Stimulated activated CD4-positive, alpha-beta T cell treated with anti-CD3 and anti-CD28 coated beads, Interleukin-12 subunit alpha, Interleukin-12 subunit beta, amount 100 ng/mL, for 4 hours (primary cell): ENCODE measurements at regions not wholly inside any gene's neighbourhood (a gene's known extent, or its start where the extent isn't known, plus 50 kb on each side); places are given as distances from the start of the nearest gene placed in this dataset.

ENCODE experiments used
- DNase-seq: peaks from one replicate; pipeline ENCODE4 v3.0.0-alpha.2; 2020

DNA sequence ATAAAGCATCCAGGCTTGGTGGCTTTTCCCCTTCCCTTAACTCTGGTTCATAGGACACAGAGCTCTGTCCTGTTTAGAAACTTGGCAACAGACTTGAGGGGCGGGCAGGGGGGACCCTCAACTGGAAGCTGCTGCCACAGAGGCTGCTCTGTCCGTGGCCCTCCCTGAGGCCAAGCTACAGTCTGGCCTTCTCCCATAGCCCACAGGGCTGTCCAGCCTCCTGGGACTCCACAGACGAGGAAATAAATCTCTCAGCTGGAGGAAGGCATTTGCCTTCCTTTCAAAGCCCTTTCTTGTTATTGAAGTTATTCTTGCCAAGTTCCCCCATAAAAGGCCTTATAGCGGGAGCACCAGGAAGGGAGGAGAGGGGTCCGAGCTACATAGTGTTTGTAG, 248.8 kb upstream of the TPM1 start:
- no peak for DNase-seq

DNA sequence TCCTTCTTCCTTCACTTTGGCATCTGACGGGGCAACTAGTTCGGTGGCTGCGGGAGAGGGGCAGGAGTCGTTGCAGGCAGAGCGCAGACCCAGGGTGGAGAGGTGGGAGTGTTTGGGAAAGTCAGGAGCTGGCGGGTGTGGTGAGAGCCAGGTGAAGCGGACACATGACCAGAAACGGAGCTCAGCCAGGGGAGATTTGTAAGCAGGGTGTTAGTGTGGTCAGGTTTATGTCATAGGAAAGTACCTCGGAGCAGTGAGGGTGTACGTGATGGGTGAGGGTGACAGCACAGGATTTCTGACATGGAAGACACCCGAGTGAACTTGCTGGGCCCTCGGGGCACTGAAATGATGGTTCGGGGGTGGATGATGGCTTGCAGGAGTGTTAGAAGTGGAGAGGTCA, 247.4 kb upstream of the TPM1 start:
- no peak for DNase-seq

DNA sequence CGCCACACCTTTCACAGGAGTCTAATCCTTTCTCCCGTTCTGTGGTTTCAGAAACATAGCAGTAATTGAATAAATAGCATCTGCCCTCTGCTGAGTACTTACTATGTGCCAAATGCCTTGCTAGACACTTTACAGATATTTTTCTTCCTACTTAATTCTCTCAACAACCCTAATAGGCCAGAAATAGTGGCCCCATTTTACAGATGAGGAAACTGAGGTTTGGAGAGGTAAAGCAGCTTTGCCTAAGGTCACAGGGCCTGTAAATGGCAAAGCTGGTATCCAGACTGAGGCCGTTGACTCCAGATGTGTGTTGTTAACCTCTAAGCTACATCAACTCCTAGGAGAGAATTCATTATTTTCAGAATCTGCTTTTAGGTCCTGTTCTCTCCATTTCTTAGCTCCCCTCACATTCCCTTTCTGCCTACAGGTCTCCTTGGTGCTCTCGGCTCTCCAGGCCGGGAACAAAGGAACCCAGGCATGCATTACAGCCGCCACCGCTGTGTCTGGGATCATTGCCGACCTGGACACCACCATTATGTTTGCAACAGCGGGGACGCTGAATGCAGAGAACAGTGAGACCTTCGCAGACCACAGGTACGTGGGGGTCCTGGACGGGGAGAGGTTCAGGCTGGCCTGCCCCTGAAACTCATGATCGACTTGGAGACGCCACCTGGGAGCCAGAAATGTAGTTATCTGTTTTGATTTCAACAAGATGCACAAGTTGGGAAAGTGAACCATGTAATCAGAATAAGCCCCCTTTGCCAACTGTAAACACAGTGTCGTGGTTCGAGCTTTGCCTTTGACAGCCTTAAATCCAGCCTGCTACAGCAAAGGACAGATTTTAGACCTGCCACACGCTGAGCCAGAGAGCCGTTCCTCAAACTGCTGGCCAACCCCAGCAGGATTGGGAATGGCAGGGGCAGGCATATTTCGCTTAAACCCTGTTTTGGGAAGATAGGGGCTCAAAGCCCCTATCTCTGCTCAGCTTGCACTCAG, 246.5 kb upstream of the TPM1 start:
- no peak for DNase-seq

DNA sequence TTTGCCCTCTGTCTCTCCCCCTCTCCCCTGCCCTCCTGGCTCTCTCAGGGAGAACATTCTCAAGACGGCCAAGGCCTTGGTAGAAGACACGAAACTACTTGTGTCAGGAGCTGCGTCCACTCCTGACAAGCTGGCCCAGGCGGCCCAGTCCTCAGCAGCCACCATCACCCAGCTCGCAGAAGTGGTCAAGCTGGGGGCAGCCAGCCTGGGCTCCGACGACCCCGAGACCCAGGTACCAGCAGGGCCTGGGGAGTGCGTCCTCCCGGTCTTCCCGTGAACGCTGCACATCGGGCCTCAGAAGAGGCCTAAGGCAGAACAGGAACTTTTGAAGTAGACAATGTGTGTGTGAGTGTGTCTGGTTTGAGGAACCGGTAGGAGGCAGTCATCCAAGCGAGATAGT, 245.4 kb upstream of the TPM1 start:
- DNase-seq = no peak

DNA sequence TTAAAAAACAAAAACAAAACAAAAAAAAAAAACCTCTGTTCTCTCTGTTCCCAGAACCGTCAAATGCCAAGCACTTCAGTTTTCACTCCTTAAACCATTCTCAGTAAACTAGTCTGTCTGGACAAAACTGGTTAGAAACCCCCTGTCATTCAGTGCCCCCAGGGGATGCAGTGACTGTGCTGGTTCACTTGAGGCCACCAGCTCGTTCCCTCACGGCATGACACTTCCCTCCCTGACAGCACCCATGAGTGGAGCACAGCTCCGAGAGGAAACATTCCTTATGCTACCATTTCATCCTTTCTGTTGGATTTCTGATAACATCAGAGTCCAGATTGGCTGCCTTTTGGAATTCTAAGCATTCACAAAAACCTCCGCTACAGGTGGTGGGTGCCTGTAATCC, 244.0 kb upstream of the TPM1 start:
- no peak for DNase-seq

DNA sequence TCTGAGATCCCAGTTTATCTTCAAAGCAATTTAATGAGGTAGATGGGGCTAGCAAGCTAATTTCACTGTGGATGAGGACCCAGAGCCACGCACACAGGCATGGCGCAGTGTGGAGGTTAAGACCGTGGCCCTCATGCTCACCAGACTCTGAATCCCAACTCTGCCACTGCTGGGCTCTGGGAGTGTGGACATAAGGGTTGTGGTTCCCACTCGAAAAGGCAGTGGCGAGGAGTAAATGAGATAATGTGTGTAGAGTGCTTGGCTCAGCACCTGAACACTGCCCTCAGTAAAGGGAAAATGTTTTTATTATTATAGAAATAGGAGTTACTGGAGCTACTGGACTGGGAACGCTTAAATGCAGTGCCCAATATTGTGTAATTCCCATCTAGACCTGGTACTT, 243.5 kb upstream of the TPM1 start:
- no peak for DNase-seq

DNA sequence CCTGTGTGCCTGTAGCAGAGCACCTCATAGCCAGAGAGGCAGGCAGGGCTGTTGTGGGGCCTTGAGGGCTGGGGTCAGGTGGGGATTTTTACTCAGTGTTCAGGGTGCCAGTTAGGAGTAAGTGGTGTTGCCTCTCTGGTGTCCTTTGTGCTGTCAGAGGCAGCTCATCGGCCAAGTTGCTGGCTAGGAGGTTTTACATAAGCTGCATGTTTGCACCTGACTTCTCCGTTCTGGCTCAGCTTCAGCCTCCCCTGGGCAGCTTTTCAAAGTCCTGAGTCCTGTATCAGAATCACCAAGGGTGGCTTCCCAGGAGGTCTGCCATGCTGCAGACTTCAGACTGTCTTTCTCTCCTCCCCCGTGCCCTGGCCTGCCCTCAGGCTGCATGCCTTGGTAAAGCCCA, 242.6 kb upstream of the TPM1 start:
- no peak for DNase-seq

DNA sequence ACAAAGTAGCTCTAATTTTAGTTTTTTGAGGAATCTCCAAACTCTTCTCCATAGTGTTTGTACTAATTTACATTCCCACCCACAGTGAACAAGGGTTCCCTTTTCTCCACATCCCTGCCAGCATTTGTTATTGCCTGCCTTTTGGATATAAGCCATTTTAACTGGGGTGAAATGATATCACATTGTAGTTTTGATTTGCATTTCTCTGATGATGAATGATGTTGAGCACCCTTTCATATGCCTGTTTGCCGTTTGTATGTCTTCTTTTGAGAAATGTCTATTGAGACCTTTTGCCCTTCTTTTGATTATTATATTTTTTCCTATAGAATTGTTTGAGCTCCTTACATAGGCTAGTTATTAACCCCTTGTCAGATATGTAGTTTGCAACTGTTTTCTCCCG, 239.9 kb upstream of the TPM1 start:
- no peak for DNase-seq

DNA sequence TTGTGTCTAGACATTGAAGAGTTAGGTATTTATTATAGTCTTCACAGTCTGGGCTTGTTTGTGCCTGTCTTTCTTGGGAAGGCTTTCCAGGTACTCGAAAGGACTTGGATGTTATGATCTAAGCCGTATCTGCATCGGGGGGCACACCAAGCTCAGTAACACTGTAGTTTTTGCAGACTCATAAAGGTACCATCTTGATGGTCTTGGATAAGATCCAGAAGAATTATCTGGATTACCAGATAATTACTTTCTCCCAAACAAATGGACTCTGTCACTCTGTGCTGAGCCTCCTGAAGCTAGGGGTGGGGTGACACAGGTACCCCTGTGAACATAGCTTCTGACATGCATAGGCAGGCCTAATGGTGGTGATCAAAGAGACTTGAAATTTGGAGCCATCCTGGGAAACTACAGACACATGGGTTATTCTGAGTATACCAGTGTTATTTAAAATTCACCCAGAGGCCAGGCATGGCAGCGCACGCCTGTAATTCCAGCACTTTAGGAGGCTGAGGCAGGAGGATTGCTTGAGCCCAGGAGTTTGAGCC, 238.6 kb upstream of the TPM1 start:
- no peak for DNase-seq

DNA sequence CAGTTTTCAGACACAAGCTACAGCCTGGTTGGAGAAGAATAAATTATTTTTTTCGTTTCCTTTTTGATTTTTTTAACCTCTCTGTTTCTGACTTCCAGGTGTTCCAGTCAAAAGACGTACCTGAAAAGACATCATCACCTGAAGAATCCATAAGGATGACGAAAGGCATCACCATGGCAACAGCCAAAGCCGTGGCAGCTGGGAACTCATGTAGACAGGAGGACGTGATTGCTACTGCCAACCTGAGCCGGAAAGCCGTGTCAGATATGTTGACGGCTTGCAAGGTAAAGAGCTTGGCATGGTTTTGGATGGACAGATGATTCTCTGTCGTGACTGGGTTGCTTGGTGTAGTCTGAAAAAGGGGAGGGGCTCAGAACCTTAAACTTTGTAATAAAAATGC, 237.0 kb upstream of the TPM1 start:
- no peak for DNase-seq

DNA sequence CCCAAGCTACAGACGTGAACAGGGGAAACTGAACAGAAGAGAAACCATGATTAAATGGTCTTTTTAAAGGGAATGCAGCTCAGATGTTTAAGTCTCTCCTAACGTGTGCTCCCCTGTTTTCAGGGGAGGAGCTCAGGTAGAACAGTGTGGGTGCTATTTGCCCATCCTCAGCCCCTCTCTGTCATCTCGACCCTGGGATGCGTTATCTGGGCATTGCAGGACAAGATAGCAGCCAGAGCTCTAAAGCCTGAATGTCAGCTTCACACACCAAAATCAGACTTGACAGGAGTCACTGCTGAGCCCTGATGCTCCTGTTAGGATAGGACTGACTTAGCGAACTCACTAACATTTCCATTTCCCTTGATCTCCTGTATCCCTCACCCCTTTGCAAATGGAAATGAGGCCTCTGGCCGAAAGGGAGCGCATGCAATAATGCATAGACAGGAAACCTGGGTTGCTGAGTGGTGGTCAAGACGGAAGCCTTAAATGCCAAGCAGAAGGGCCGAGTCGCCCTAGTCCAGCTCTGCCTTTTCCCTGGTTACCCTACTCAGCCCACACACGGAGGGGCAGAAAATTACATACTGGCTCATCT, 234.9 kb upstream of the TPM1 start:
- DNase-seq = no peak

DNA sequence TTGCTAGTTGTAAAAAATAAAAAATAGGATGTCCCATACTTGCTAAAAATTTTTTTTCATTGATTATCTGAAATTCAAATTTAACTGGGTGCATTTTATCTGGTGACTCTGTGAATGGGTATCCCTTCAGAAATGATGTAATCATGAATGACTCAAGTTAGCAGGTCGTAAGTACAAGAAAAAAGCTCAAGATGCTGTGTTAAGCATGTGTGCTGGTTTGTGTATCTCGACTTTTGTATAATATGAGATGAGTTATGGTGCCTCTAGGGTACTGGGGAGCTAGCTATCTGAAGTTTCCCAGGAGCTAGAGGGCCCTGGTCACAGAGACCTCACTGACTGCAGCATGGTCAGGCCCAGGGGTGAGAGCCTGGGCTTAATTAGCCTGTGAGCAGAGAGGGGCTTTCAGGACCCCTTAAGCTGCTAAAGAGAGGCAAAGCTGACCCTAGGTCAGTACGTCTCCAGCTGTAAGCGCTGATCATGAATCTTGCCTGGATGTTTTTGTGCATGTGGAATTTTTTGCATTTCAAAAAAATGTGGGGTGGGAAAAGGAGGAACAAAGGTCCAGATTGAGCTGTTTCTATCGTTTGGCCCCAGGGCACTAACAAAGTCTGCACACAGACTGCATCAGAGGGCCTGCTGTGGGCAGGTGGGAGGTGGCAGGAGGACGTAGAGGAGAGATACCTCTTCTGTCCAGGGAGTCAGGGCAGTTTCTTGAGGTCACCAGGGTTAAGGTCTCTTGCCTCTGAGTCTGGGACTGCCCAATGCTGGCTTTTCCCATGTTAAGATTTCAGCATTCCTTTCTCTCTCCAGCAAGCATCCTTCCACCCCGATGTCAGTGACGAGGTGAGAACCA, 233.2 kb upstream of the TPM1 start:
- no peak for DNase-seq

DNA sequence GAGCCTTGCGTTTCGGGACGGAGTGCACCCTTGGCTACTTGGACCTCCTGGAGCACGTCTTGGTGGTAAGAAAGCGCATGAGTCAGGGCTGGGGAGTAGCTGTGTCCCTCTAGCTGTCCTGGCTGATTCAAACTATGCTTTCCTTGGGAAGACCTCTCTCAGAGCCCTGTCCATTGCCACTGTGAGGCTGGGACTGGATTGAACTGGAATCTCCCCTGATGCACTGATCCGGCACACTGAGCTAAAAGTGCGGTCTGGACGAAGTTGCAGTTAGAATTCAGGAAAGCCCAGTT, 232.6 kb upstream of the TPM1 start:
- DNase-seq = no peak

DNA sequence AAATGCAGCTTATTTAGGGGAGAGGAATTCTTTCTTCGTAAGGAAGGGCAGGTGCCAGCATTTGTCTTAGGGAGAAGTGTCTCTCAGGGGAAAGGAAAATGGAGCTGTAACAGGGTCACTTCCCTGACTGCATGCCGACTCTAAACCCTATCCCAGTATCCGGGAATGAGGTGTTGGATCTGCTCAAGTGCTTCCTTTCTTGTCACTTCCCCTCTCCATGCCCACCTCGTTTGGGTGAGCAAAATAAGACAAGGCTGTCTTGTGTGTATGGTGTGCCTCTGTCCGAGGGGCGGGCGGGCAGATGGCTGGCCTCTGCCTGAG, 230.1 kb upstream of the TPM1 start:
- no peak for DNase-seq

DNA sequence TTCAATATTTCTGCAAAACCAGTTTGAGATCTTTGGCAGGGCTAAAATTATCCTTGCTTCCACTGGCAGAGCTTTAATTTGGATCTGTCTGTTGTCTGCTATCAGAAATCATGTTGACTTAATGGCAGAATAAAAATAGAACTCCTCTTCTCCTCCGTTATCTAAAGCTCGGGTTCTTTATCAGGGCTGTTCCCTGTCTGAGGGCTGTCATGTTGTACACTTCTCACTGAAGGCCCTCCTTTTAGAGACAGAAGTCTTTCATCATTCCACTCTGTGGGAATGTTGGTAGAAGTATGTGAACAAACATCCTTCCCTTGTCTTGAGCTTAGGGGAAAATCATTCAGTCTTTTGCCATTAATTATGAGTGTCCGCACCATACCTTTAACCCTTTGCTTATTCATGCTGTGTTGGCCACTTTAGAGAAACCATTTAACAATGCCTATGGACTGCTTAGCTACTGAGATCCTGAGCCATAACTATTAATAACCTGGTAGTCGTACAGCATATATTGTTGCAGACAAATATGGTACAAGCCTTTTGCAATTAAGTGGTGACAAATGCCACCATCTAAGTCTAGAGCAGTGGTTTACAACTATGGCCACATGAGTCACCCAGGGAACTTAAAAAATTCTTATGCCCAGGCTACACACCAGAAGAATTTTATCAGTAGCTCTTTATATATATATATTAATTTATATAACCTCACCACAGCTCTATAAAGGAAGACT, 226.0 kb upstream of the TPM1 start:
- no peak for DNase-seq

DNA sequence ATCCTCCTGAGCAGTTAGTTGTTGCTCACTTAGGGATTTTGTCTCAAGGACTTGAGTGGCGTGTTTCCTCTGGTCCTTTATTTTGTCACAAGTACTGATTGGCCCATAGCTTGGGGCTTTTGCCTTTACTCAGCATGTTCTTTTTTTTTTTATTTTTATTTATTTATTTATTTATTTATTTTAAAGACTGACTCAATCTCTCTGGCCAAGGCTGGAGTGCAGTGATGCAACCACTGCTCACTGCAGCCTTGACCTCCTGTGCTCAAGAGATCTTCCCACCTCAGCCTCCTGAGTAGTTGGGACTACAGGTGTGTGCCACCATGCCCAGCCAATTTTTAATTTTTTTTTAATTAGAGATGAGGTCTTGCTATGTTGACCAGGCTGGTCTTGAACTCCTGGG, 223.9 kb upstream of the TPM1 start:
- no peak for DNase-seq

DNA sequence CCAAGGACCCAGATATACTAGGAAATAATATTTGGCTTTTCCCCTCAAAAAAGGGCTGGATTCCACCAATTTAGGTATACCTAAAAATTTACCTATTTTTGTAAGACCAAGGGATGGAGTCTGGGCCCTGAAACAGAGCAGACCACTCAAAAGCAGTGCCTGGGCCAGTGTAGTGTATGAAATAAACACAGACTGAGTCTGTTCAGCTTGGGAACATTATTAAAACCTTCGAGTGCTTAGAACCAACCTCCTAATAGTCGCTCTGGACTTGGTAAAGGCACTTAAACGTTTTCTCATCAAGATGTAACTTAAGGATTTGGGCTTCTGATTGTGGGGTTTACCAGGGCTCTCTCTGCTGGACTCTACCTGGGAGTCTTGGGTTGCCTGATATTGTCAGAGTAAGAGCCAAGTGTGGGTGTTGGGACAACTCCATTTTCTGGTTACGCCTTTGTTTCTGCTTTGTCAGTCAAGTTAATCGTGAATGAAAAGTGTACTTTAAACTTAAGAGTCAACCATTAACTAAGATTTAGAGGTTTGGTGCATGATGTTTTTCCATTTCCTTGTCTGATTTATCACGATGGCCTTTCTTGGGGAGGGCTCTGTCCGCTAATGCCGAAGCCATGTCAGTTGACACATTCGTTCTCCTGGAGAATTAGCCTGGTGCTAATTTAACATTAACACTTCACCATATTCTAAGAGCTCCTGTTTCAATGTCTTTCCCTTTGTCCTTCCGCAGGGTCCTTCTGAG, 221.0 kb upstream of the TPM1 start:
- DNase-seq = no peak

DNA sequence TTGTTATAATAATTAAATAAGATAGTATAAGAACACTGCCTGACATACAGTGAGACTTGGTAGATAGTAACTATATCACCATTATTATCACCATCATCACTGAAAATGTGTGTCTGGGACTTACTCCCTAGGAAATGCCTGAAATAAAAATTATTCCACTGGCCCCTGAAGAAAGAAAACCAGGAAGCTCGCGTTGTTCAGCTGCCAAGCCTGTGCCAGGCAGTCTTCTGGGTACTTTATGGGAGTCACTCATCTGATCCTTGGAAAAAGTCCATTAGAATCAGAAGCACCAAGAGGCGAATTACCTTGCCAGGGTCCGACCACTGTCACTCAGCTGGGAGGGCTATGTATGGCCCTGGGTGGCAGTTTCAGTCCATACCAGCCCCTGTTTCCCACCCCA, 220.3 kb upstream of the TPM1 start:
- DNase-seq = no peak

DNA sequence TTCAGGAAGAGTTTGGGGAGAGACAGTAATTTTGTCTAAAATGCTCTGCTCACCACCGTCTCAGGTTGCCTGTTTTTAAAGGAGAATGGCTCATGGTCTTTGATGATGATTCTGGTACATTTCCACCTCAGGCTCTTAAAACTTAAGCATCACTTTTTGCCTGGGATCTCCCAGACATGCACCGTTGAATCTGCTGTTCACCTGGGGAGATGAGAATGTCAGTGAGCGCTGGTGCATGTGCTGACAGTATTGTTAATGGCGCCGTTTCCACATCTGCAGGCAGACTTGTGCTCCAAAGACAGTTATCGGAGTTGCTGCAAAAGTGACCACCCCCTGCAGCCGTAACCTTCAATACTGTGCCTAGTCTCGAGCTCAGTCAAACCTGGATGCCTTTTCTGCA, 219.0 kb upstream of the TPM1 start:
- DNase-seq = no peak

DNA sequence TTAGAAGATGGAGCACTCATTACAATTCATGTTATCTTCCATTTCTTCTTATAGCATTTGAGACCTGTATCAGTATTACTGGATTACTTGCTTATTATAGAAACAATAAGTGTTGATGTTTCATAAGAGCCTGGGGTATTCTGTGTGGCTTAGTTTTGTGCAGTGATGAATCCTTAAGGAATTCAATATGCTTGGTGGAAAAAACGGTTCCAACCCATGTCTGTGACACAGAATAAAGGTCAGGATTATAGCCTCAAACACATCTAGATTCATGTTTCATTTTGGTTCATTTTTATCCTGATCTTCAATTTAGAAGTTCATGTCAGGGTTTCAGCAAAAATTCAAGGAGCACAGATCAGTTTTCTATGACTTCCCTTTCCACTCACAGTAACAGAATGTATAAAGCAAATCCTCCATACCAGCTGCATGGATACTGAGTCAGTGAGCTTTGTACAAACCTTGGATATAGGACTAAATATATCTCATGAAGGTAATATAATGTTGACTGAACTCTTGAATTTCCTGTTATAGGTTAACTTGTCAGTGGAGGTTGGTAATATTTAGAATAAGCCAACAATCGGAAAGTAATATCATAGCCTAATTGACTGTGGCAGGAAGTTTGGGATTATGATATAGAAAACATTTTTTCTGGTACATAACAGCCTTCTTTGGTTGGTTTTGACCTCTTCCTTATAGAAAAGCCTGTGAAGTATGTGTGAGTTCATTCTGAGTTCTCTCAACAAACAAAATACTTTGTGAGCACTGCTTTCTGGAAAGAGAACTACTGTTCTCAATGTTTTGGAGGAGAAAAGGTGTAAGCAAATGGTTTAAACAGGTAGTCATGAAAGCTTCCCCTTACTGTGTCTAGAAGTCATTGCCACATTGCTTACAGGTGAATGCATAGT, 218.2 kb upstream of the TPM1 start:
- DNase-seq = no peak

DNA sequence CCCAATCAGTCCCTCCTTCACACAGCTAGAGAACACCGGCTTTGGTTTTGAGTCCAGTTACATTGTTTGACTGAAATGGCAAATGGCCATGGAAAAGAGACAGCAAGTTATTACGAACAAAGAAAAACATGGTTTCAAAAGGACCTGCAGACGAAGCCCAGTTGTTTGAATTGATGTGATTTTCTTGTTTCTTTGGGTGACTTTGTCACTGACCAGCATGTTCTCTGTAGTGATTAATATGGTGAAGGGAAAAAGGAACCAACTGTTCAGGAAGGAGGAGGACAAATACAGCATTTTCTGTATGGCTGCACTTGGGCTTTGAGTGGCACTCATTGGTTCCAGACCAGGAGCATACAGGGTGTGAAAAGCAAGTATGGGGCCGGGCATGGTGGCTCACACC, 217.4 kb upstream of the TPM1 start:
- DNase-seq = no peak
